Parathyroid adenoma (tissue), 2 donors: ENCODE measurements at regions not wholly inside any gene's neighbourhood (a gene's known extent, or its start where the extent isn't known, plus 50 kb on each side); places are given as distances from the start of the nearest gene placed in this dataset.

Experiments used
- H2AFZ ChIP-seq: fragments of 300-600 bp; sonication (generic); one replicate; pipeline ENCODE4 v1.7.0; 2017; ENCODE audit warnings: antibody characterized with exemption, mild to moderate bottlenecking
- H3K27ac ChIP-seq: fragments of 300-600 bp; sonication (generic); one replicate; pipeline ENCODE4 v1.7.0; 2017
- H3K27me3 ChIP-seq: fragments of 300-600 bp; sonication (generic); one replicate; pipeline ENCODE4 v1.7.0; 2017; ENCODE audit warnings: low read length; ENCODE audit not compliant: control insufficient read depth, insufficient read depth
- H3K36me3 ChIP-seq: fragments of 300-600 bp; sonication (generic); one replicate; pipeline ENCODE4 v1.7.0; 2017; ENCODE audit warnings: low read length; ENCODE audit not compliant: control insufficient read depth, insufficient read depth
- H3K4me1 ChIP-seq: fragments of 300-600 bp; sonication (generic); one replicate; pipeline ENCODE4 v1.7.0; 2017; ENCODE audit warnings: control low read depth
- H3K4me2 ChIP-seq: fragments of 300-600 bp; sonication (generic); one replicate; pipeline ENCODE4 v1.7.0; 2017; ENCODE audit warnings: low read length
- H3K4me3 ChIP-seq: fragments of 300-600 bp; sonication (generic); one replicate; pipeline ENCODE4 v1.7.0; 2017; ENCODE audit warnings: low read depth, low read length
- H3K79me2 ChIP-seq: fragments of 300-600 bp; sonication (generic); one replicate; pipeline ENCODE4 v1.7.0; 2017; ENCODE audit warnings: control low read depth
- H3K9ac ChIP-seq: fragments of 300-600 bp; sonication (generic); one replicate; pipeline ENCODE4 v1.7.0; 2017; ENCODE audit warnings: mild to moderate bottlenecking
- H3K9me3 ChIP-seq: fragments of 300-600 bp; sonication (generic); one replicate; pipeline ENCODE4 v1.7.0; 2017; ENCODE audit warnings: low read length; ENCODE audit not compliant: control insufficient read depth
- TF ChIP-seq, protein P1 (sequence below): fragments of 300-600 bp; sonication (generic); IDR thresholded peaks from one replicate; pipeline ENCODE4 v1.7.0; 2017; ENCODE audit warnings: antibody characterized with exemption, mild to moderate bottlenecking
- donor health status: primary hyperparathyroidism.

DNA sequence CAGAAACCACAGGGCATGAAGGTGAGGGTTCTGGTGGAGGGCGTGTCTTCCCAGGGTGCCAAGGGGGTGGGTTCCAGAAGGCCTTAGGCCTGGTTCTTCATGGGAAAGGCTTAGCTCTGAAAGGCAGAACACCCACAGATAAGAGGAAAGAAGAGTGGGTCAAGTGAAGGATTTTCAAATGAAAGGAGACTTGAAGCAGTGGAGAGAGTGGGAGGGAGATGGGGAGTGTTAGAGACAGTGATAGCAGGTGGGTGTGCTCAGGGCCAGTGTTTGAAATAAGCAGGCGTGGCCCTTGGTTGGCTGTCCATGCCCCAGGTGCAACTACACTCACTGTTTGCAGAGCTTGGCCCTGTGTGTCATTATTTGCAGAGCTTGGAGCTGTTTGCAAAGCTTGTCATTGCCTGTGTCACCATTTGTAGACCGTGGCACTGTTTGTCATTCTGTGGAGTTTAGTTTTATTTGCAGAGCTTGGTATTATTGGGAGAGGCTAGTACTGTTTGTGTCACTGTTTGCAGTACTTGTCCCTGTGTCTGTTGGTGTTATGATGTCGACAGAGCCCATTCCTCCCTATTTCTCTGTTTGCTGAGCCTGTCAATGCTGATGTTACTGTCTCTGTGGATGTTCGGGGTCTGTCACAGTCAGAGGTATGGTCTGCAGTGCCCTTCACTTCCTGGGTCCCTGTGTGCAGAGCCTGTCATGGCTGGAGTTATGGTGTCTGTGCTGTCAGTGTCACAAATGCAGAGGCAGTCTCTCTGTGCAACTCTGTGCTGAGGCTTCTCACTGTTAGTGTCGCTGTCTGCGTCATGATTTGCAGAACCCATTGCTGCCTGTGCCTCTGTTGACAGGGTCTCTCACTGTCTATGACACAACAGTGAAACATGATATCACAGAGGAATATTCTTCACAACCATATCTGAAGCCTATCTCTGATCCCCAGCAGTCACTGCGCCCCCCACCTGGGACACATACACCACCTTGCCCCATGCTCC lies 127.7 kb upstream of the LRFN2 start:
- H3K4me3 ChIP-seq: no peak overlapping the region
- no peaks in the 10 kb centered on the region for H3K79me2 ChIP-seq
- H3K9ac ChIP-seq: no peak overlapping the region
- no peaks in the 10 kb centered on the region for H3K36me3 ChIP-seq
- H3K27ac ChIP-seq: no peak overlapping the region
- no peaks in the 10 kb centered on the region for H3K27me3 ChIP-seq
- TF ChIP-seq, protein P1, sequence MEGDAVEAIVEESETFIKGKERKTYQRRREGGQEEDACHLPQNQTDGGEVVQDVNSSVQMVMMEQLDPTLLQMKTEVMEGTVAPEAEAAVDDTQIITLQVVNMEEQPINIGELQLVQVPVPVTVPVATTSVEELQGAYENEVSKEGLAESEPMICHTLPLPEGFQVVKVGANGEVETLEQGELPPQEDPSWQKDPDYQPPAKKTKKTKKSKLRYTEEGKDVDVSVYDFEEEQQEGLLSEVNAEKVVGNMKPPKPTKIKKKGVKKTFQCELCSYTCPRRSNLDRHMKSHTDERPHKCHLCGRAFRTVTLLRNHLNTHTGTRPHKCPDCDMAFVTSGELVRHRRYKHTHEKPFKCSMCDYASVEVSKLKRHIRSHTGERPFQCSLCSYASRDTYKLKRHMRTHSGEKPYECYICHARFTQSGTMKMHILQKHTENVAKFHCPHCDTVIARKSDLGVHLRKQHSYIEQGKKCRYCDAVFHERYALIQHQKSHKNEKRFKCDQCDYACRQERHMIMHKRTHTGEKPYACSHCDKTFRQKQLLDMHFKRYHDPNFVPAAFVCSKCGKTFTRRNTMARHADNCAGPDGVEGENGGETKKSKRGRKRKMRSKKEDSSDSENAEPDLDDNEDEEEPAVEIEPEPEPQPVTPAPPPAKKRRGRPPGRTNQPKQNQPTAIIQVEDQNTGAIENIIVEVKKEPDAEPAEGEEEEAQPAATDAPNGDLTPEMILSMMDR: no peak
- no peak overlapping the region for H3K4me2 ChIP-seq
- no peak overlapping the region for H2AFZ ChIP-seq
- H3K9me3 ChIP-seq: no peaks in the 10 kb centered on the region
- H3K4me1 ChIP-seq: no peaks in the 10 kb centered on the region

GRCh38 chr6:40714143-40714542 lies 127.0 kb upstream of the LRFN2 start:
- H3K9ac ChIP-seq: no peak overlapping the region
- no peaks in the 10 kb centered on the region for H3K36me3 ChIP-seq
- H3K79me2 ChIP-seq: no peaks in the 10 kb centered on the region
- no peaks in the 10 kb centered on the region for H3K9me3 ChIP-seq
- H3K4me2 ChIP-seq: no peak overlapping the region
- H3K27me3 ChIP-seq: no peaks in the 10 kb centered on the region
- no peak overlapping the region for H3K4me3 ChIP-seq
- no peak overlapping the region for H3K27ac ChIP-seq
- H2AFZ ChIP-seq: no peak overlapping the region
- TF ChIP-seq, protein P1: no peak
- H3K4me1 ChIP-seq: no peaks in the 10 kb centered on the region

DNA sequence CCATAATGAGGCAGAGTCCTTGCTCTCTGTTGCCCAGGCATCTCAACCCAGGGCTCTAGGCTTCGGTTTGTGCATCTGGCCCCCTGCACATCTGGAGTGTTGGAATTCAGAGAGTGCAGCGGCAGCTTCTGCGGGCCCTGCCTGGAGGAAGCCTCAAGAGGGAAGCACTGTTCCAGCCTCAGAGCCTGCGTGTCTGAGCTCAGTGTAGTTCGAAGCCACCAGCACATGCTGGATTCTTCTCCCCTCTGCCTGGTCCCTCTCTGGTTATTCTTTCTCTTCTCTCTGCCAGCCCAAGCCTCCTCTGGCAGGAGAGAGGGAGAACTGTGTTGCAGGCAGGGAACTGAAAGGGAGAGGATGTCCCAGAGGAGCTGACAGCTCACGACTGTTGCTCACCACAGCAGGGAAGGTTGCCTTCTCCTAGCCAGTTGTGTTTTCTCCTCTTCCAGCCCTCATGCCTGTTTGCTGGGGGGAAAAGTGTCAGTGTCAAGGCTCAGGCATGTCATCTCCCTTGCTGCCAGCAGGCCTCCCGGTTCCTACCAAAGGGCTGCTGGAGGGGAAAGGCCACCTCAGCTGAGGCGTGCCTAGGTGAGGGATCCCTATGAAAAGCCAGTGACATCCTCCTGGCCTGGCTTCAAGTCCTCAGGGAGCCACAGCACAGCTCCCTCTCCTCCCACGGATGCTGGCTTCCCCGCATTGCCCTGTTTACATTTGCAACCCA lies 126.0 kb upstream of the LRFN2 start:
- Histone ChIP-seq H3K4me2 (no peak overlapping the region), H3K27me3 (no peaks in the 10 kb centered on the region), H3K9me3 (no peaks in the 10 kb centered on the region), H3K79me2 (no peaks in the 10 kb centered on the region), H3K4me3 (no peak overlapping the region), H3K9ac (no peak overlapping the region), H3K36me3 (no peaks in the 10 kb centered on the region), H3K4me1 (no peaks in the 10 kb centered on the region), H2AFZ (no peak overlapping the region), H3K27ac (no peak overlapping the region)
- TF ChIP-seq, protein P1: no peak

GRCh38 chr6:40710626-40711330 lies 123.6 kb upstream of the LRFN2 start:
- H3K79me2 ChIP-seq: no peaks in the 10 kb centered on the region
- H3K4me3 ChIP-seq: no peak overlapping the region
- H2AFZ ChIP-seq: no peak overlapping the region
- TF ChIP-seq, protein P1: no peak
- H3K27me3 ChIP-seq: no peaks in the 10 kb centered on the region
- no peak overlapping the region for H3K9ac ChIP-seq
- no peaks in the 10 kb centered on the region for H3K9me3 ChIP-seq
- no peak overlapping the region for H3K4me2 ChIP-seq
- no peaks in the 10 kb centered on the region for H3K4me1 ChIP-seq
- H3K36me3 ChIP-seq: no peaks in the 10 kb centered on the region
- no peak overlapping the region for H3K27ac ChIP-seq
